ENCODE measurements at regions not wholly inside any gene's neighbourhood (a gene's known extent, or its start where the extent isn't known, plus 50 kb on each side); places are given as distances from the start of the nearest gene placed in this dataset. TPM values are rescaled to one million over a fixed set of nuclear protein-coding genes. Genes with fewer than 3 reads are reported as not detected.

Small RNA genes lying in the stretch of these regions (small RNA-seq; reads per million reads assigned to genes)
- gene AC023141.11 (ENCODE audit: insufficient read length, low read depth) (not detected), gene AC023141.12 (ENCODE audit: insufficient read length, low read depth) (not detected), gene AC023141.8 (ENCODE audit: insufficient read length, low read depth) (not detected)
